Fibroblast of lung (primary cell): ENCODE measurements at regions not wholly inside any gene's neighbourhood (a gene's known extent, or its start where the extent isn't known, plus 50 kb on each side); places are given as distances from the start of the nearest gene placed in this dataset.

Source experiments
- CTCF ChIP-seq, 2 donors: IDR thresholded peaks in 1 of 2; conservative IDR thresholded peaks in 1 of 2; 1 replicate in 1 of 2; 2 replicates in 1 of 2; pipeline ENCODE4 v1.5.1; 2011 to 2012; ENCODE audit warnings: low read length in 2 of 2, control low read depth in 1 of 2, inconsistent platforms in 1 of 2, low read depth in 1 of 2, mild to moderate bottlenecking in 1 of 2
- EZH2 ChIP-seq: IDR thresholded peaks from 2 replicates; pipeline ENCODE4 v1.5.1; 2012; ENCODE audit warnings: low read length, control low read depth, mild to moderate bottlenecking; ENCODE audit errors: missing control alignments

- no peak for TF ChIP-seq CTCF (conservative IDR thresholded peaks at IDR 0.05 in 1 of 2, IDR thresholded peaks at IDR 0.05 in 1 of 2; ENCODE audit: low read depth in 1 of 2, low read length in 2 of 2)
- TF ChIP-seq EZH2: no peak
These were observed 243.3 kb downstream of the TSN start for GRCh38 chr2:121998751-121999150.
